ENCODE measurements at regions not wholly inside any gene's neighbourhood (a gene's known extent, or its start where the extent isn't known, plus 50 kb on each side); places are given as distances from the start of the nearest gene placed in this dataset.

DNA sequence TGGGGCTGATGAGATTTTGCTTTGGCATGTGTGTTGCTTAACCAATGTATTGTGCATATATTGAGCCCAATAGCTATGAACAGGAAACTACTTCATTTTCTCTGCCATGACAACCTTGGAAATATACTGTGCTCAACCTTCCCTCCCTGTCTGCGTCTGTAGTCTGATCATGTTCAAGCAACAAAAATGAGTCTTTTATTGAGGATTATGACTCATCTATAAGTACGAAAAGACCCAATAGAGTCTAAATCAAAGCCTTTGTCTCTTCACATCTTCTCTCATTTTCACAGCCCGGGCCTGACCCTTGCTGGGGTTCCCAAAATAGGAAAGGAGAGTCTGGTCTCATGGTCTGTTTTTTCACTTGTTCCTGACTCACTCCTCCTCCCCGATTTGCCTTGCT is 158.2 kb downstream of the CAND1 start:
- DNase-seq (ENCODE audit: low spot score) = no peak

DNA sequence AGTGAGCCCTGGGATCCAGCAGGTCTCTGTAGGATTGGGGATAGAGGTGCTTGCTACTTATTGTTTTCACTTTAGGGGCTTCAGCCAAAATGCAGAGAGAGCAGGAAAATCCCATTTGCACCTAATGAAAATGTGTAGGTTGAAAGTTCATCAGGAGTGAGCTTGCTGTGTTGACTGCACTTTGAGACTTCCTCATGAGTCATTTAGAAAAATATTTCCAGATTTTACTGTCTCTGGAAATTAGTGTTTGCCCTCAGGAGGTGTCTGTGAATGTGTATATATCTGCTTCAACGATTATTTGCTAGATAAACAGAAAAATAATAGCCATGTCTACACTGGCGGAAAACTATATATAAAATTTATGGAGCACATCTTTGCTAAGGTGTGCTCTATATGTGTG is 159.3 kb downstream of the CAND1 start:
- DNase-seq (ENCODE audit: low spot score) = no peak

DNA sequence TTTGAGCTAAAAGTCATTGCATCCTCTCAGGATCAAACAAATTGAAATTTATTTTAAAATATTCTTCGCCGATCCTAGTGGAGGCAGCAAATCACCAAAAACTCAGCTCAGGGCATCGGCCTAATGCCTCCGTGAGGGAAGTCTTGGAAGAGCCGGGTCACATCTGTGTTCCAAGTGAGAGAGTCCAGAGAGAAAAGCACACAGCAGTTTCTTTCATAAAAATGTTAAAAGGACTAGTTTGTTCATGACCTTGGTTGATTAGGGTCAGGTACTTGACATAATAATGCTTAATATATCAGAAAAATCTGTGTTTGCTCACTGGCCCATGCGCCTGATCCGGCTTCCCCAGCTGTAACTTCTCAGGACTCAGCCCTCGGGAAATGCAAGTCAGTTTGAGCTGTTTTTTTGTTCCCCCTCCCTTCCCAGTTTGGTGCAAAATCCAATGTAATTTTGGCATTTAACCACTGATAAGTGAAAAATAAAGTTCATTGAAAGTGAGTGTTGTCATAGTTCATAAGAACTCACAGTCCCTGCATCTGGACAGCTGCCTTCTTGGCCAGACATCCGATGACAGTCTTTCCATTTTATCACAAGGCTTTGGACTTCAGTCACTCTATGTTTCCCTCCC is 161.7 kb downstream of the CAND1 start:
- DNase-seq (ENCODE audit: low spot score) = peak; percentile 39

DNA sequence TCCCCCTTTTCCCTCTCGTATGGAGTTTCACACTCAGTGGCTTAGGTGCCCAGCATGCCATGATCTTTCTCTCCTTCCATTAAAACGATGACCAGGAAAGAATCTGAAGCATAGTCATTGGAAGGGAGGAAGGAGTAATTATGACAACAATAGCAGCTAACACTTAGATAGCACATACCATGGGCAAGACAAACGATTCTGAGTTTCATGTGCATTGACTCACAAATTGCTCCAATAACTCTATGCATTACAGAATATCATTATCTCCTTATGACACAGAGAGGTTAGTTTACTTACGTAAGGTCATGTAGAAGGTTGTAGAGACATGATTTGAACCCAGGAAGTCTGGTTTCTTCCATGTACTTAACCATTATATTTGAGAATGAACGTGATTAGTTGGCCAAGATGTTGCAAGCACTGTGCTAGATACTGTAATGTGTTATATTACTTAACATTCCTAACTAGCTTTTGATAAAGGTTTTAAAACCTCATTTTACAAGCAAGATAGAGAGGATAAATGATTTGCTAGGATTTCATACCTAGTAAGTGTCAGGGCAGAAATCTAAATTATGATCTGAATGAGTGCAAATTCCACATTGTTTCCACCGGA is 162.4 kb downstream of the CAND1 start:
- DNase-seq (ENCODE audit: low spot score) = peak; percentile 9

DNA sequence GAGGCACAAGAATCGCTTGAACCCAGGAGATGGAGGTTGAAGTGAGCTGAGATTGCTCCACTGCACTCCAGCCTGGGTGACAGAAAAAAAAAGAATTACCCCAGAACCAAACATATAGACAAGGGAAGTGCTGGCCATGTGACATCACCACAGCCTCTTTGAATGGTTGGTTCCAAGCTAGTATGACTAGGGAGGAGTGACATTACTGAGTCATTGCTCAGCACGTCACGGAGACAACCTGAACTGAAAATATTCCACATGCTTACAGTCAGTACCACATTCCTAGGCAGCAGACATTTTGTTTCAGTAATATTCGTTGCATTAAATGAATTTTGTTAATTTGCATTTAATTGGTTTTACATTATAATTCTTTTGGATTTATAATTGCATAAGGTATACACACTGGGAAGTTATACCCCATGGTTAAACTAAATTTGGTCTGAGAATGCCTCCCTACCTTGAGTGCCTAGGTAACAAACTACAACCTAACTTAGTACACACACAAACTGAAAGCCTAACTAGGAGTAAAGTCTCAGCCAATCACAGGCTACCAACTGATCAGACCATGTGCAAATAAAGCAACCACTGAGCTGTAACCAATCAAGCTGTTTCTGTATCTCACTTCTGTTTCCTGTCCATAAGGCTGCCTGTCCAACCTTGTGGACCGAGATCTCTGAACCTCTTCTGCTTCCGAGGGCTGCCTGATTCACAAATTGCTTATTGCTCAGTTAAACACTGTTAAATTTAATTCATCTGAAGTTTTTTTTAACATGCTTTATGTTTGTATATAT is 164.4 kb downstream of the CAND1 start:
- DNase-seq (ENCODE audit: low spot score) = no peak

DNA sequence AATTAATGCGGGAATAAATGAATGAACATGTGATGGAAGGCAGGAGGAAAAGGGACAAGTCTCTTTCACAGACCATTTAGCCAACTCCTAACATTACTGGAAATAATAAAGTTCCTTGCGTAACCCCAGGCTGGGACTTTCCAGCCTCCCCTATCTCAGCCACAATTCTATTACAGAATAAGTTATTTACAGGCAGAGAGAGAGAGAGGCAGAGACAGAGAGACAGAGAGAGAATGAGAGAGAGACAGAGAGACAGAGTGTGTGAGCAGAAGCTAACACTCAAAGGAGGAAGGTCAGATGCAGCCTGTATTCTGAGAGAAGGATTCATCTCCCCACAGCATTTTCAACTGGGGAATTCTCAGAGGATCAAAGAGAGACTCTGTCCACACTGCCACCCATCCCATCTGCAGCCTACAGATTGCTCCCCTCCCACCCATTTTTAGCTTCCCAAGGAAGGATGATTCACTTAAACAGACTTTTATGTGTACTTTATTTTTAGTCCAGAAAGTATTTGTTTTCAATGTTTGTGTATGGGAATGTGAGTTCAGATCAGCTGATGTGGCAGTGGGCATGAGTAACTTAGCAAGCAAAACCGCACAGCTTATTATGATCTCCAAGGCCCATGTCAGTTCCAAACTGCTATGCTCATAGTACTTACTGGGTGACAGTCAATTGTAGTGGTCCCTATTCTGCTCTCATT is 165.7 kb downstream of the CAND1 start:
- DNase-seq (ENCODE audit: low spot score) = peak; percentile 82

DNA sequence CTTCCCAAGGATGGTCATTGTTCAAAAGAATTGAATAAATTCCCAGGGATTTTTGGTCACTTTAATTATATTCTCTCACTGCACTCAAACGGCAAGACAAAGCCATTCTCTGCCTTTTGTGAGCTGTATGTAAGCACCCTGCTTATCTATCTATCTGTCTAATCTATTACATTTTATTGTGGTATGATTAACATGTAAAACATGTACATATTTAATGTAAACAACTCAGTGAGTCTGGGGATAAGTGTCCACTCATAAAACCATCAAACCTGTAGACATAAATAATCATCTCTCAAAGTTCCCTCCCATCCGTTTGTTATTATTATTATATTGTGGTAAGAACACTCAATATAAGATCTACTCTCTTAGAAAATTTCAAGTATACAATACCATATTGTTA is 167.1 kb downstream of the CAND1 start:
- no peak for DNase-seq (ENCODE audit: low spot score)

DNA sequence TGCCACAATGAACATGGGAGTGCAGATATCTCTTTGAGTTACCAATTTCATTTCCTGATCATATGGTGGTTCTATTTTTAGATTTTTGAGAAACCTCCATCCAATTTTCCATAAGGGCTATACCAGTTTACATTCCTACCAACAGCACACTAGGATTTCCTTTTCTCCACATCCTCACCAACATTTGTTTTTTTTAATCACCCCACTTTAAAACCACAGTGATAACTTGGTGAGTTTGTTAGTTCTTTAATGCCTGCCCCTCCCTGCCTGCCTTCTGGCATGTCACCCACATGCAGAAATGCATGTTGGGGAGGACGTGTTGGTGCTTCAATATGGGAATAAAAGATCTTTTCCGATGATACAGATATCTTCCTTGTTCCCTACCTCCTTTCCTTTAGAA is 167.9 kb downstream of the CAND1 start:
- no peak for DNase-seq (ENCODE audit: low spot score)

DNA sequence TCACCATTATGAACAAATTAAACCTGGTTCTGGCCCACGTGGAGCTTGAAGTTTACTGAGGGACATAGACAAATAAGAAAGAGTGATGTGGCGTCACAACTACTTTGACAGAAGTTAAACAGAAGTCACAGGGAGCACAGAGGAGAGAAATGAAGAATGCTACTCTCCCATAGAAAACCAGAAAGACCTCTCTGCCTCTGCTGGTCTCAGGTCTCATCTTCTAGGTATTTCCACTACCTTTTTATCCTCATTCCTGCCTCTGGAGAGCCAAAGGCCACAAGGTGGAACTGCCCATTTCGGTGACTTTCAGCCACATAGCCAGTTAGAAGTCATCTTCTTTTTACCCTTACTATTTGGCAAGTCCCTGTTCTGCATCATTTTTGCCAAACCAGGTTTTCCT is 170.5 kb downstream of the CAND1 start:
- no peak for DNase-seq (ENCODE audit: low spot score)

DNA sequence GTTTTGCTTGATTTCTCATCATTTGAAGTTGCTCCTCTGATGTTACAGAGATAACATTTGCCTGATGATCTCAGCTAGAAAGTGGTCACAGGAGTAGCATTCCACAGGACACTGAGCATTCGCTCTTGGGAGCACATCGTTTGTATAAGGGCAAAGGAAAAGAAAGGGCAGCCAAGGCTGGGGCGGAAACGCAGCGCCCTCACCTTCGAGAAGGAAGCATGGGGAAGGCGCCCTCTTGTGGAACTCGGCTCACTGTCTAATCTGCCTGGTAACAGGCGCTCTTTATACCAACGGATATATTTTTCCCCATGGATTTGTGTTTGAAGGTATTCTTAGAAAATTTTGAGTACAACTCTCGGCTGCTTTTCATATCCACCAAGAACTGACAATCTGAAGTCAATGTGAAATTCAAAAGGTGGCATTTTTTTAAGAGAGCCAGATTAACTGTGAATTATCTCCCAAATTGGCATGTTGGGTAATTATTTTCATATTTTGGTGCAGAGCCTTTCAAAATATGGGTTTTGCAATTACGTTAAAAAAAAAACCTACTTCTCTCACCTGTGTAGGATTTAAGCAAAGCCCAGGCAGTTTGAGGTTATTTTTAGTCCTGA is 172.7 kb downstream of the CAND1 start:
- peak; percentile 84 for DNase-seq (ENCODE audit: low spot score)

DNA sequence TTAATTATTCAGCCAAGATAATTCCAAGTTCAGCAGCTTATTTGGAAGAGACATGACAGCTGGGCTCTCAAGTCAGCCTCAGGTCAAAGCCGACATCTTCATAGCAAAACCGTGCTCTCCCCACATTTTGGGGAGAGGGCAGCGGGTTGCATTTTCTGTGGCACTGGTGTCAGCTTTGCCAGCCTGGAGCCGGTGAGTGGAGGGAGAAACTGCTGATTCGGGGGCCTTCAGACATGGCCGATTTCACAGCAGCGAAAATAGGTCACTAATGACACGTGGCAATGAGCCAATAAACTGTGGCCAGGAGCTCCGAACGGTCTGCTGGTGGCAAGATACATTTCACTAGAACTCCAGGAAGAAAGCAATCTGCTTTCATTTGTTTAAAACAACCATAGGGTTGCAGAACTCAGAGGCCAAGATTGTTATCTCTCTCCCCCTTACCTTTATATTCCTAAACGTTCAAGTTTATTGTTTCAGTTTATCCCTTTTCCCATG is 173.2 kb downstream of the CAND1 start:
- DNase-seq (ENCODE audit: low spot score) = no peak

DNA sequence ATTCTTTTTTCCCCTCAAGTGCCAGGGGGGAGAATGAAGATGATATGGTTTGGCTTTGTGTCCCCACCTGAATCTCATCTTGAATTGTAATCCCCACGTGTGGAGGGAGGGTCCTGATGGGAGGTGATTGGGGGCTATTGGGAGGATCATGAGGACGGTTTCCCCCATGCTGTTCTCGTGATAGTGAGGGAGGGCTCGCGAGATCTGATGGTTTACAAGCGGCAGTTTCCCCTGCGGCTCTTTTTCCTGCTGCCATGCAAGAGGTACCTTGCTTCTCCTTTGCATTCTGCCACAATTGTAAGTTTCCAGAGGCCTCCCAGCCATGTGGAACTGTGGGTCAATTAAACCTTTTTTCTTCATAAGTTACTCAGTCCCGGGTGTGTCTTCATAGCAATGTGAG is 173.7 kb downstream of the CAND1 start:
- DNase-seq (ENCODE audit: low spot score) = no peak

DNA sequence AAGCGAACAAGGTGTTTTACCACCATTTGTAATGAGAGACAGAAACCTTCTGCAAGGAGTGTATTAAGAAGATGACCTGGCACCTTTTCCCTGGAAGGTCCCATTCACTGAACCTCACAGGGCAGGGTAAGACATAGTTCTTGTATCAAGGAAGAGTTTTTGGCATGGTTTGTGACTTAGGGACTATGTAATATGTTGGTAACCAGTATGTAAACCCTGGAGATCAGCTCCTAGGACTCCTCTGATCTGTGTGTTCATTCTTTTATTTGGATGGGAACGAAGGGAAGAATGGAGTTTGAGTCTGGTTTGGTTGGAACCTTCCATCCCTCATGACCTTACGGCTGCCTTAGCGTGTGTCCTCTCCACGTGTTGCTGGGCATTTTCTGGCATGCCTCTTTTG is 175.4 kb downstream of the CAND1 start:
- no peak for DNase-seq (ENCODE audit: low spot score)

DNA sequence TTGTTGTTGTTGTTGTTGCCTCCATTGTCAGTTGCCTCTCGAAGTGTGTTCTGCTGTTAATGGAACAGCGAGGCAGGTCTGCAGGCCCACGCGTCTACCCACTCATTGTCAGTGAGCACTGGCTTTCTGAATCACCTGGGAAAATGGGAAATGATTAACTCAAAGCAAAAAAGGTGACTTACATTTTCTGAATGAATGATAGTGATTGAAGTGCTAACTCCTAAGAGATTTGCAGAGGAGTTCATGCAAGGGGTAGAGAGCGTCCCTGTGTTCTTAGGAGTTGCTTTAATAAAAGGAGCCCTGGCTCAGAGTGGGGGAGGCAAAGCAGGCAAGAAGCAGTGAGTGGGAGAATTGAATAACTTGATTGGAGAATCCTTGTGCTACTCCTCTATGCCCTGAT is 177.6 kb downstream of the CAND1 start:
- DNase-seq (ENCODE audit: low spot score) = no peak

DNA sequence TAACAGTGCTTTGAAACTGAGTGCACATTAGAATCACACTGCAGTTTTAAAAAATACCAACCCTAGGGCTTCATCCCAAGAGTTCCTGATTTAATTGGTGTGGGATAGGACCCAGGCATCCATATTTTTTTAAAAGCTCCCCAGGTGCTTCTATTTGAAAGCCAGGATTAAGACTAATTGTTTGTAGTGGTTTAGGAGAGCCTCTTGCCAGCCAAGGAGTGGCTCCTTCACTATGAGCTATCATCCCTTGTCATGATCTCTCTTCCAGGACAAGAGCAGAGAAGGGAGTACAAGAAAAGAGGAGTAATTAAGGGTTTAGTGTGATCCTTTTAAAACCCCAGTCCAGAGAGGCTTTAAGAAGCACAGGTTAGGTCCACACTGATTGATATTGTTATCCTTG is 178.0 kb downstream of the CAND1 start:
- no peak for DNase-seq (ENCODE audit: low spot score)

DNA sequence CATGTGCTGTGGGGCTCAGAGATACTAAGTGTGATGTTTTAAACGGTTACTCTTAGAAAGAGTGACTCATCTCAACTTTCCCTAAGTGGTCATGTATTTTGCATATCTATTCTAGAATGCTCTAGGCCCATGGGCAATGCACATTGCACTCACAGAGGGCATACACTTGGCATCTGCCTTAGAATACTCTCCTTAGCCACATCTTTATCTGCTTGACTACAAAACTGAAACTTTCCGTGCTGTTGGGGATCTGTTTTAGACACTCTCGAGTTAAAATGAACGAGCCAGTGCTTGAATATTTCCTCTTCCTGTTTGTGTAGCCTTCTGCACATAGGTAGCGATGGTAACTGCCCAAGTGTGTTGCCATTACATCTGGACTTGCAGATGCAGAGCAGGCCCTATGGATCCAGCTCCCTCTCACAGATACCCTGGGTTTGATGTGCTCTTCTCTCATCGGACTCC is 180.5 kb downstream of the CAND1 start:
- no peak for DNase-seq (ENCODE audit: low spot score)

DNA sequence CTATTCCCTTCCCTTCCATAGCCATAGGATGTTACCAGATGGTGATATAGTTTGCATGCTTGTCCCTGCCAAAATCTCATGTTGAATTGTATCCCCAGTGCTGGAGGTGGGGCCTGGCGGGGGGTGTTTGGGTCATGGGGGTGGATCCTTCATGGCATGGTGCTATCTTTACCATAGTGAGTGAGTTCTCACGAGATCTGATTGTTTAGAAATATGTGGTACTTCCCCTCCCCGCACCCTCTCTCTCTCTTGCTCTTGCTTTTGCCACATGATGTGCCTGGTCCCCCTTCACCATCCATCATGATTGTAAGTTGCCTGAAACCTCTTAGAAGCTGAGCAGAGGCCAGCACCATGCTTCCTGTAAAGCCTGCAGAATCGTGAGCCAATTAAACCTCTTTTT is 181.3 kb downstream of the CAND1 start:
- DNase-seq (ENCODE audit: low spot score) = no peak

DNA sequence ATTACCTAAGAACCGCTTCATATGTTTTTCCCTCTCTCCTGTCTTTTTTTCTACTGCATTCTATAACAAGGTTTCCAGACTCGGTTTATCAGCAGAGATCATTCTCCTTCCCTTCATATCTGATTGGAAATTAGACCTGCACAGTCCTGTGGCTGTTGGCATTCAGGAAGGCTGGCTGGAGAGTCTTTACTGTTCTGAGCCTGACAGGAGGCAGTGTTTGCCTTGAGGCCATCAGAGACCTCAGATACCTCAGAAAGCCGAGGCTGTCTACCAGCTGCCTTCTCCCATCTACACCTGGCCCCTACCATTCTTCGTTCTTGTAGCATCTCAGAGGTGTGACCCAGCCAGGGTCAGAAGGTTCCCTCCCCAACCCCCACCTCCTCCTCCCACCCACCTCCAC is 182.0 kb downstream of the CAND1 start:
- no peak for DNase-seq (ENCODE audit: low spot score)

DNA sequence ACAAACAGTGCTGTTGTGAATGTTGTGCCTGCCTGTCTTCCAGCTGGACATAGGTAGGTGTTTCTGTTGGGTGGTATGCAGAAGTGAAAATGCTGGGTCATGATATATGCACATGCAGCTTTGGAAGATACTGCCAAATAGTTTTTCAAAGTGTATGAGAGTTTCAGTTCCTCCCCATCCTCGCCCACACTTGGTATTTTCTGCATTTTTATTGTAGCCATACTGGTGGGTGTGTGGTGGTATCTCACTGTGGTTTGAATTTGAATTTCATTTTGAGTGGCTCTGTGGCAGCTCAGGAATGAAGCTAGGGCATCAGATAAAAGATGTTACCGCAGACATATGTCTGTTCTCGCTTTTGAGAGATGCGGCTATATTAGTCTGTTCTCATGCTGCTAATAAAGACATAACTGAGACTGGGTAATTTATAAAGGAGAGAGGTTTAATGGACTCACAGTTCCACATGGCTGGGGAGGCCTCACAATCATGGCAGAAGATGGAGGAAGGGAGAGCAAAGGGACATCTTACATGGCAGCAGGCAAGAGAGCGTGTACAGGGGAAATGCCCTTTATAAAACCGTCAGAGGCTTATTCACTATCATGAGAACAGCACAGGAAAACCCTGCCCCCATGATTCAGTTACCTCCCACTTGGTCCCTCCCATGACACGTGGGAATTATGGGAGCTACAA is 183.1 kb downstream of the CAND1 start:
- no peak for DNase-seq (ENCODE audit: low spot score)

DNA sequence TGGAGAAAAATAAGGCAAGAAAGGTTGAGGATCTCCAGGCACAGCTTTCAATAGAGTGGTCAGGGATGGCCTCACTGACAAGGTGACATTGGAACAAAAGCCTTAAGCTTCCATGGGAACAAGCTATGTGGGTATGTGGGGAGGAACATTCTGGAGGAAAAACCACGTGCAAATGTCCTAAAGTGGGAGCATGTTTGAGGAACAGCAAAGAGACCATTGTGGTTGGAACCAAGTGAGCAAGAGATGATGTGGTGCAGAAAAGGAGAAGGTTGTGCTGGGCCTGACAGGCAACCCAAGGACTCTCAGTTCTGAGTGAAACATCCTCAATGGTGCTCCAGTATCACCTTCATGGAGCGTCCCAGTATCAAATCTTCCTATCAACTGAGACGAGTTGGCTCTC is 184.0 kb downstream of the CAND1 start:
- DNase-seq (ENCODE audit: low spot score) = no peak

DNA sequence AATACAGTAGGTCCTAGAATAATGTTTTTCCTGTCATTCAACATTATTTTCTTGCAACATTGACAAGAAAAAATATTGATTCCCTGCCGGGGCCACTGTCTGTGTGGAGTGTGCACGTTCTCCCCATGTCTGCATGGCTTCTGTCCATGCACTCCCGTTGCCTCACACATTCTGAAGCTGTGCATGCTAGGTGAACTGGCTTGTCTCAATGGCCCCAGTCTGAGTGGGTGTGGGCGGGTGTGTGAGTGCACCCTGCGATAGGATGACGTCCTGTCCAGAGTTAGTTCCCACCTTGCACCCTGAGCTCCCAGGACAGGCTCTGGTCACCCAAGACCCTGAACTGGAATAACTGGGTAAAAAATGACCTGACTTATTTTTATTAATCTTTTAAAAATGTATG is 186.1 kb downstream of the CAND1 start:
- DNase-seq (ENCODE audit: low spot score) = no peak

All from GM03348 (cell line).